OCI-LY1 (cell line): ENCODE measurements at regions not wholly inside any gene's neighbourhood (a gene's known extent, or its start where the extent isn't known, plus 50 kb on each side); places are given as distances from the start of the nearest gene placed in this dataset.

Experiments
- H2AFZ ChIP-seq: fragments of 200-600 bp; sonication (generic), shearing (Covaris generic); 2 replicates; pipeline ENCODE4 v1.6.0; 2014; ENCODE audit warnings: antibody characterized with exemption, mild to moderate bottlenecking, low read length
- H3F3A ChIP-seq: fragments of 200-600 bp; sonication (generic), shearing (Covaris generic); 2 replicates; pipeline ENCODE4 v1.6.0; 2014; ENCODE audit warnings: mild to moderate bottlenecking, antibody characterized with exemption, low read length, moderate library complexity; ENCODE audit not compliant: insufficient read depth
- H3K27ac ChIP-seq: fragments of 200-600 bp; sonication (generic); 2 replicates; pipeline ENCODE4 v1.5.1; 2014; ENCODE audit warnings: low read length, mixed run types, mild to moderate bottlenecking, low read depth; ENCODE audit not compliant: poor library complexity, severe bottlenecking
- H3K27me3 ChIP-seq: fragments of 200-600 bp; sonication (generic); 2 replicates; pipeline ENCODE4 v1.6.0; 2014; ENCODE audit warnings: antibody characterized with exemption, mild to moderate bottlenecking, low read length, moderate library complexity; ENCODE audit not compliant: insufficient read depth
- H3K36me3 ChIP-seq: fragments of 200-600 bp; sonication (generic); 2 replicates; pipeline ENCODE4 v1.6.1; 2014; ENCODE audit warnings: mild to moderate bottlenecking, antibody characterized with exemption, low read length, moderate library complexity, mixed read lengths; ENCODE audit not compliant: insufficient read depth
- H3K4me1 ChIP-seq: fragments of 200-600 bp; sonication (generic); 2 replicates; pipeline ENCODE4 v1.5.1; 2014; ENCODE audit warnings: mild to moderate bottlenecking, low read length, moderate library complexity; ENCODE audit not compliant: insufficient read depth, severe bottlenecking
- H3K4me2 ChIP-seq: fragments of 200-600 bp; sonication (generic), shearing (Covaris generic); 2 replicates; pipeline ENCODE4 v1.6.1; 2014; ENCODE audit warnings: low read length
- H3K4me3 ChIP-seq: fragments of 200-600 bp; sonication (generic); 2 replicates; pipeline ENCODE4 v1.5.1; 2014; ENCODE audit warnings: low read length, low read depth, mild to moderate bottlenecking, mixed read lengths; ENCODE audit not compliant: poor library complexity, severe bottlenecking
- H3K79me2 ChIP-seq: fragments of 200-600 bp; shearing (Covaris generic); 2 replicates; pipeline ENCODE4 v1.6.1; 2016; ENCODE audit warnings: mixed run types, low read length, mixed read lengths; ENCODE audit not compliant: insufficient read depth
- H3K9ac ChIP-seq: fragments of 200-600 bp; sonication (generic), shearing (Covaris generic); 2 replicates; pipeline ENCODE4 v1.6.1; 2014; ENCODE audit warnings: mild to moderate bottlenecking, low read length, mixed read lengths
- H3K9me2 ChIP-seq: fragments of 200-600 bp; sonication (generic), shearing (Covaris generic); 2 replicates; pipeline ENCODE4 v1.6.1; 2014; ENCODE audit warnings: low read depth, mild to moderate bottlenecking, low read length, mixed read lengths
- H3K9me3 ChIP-seq: fragments of 200-600 bp; shearing (Covaris generic); 2 replicates; pipeline ENCODE4 v1.6.1; 2014; ENCODE audit warnings: low read length, mixed read lengths
- H4K20me1 ChIP-seq: fragments of 200-600 bp; sonication (generic), shearing (Covaris generic); 2 replicates; pipeline ENCODE4 v1.6.0; 2016; ENCODE audit warnings: mild to moderate bottlenecking, low read length; ENCODE audit not compliant: insufficient read depth
- CTCF ChIP-seq: fragments of 200-600 bp; sonication (generic), shearing (Covaris generic); IDR thresholded peaks from 2 replicates; pipeline ENCODE4 v1.5.1; 2017; ENCODE audit warnings: mild to moderate bottlenecking, antibody characterized with exemption, low read length, moderate library complexity, mixed read lengths
- EZH2 ChIP-seq: fragments of 200-600 bp; sonication (generic), shearing (Covaris generic); IDR thresholded peaks from 2 replicates; pipeline ENCODE4 v1.8.0; 2017; ENCODE audit warnings: borderline replicate concordance, mixed run types, mild to moderate bottlenecking, antibody characterized with exemption, low read length, moderate library complexity, mixed read lengths

- no peak overlapping the region for H3K4me3 ChIP-seq
- H3F3A ChIP-seq, result no peaks in the 10 kb centered on the region
- no peaks in the 10 kb centered on the region for H3K79me2 ChIP-seq
- no peaks in the 10 kb centered on the region for H3K9me2 ChIP-seq
- no peaks in the 10 kb centered on the region for H3K4me1 ChIP-seq
- no peak overlapping the region for H3K9ac ChIP-seq
- H4K20me1 ChIP-seq, result no peaks in the 10 kb centered on the region
- no peaks in the 10 kb centered on the region for H3K9me3 ChIP-seq
- H3K27ac ChIP-seq, result no peak overlapping the region
- TF ChIP-seq CTCF (no peak), EZH2 (no peak)
- H3K27me3 ChIP-seq, result no peaks in the 10 kb centered on the region
- no peaks in the 10 kb centered on the region for H3K36me3 ChIP-seq
- no peak overlapping the region for H3K4me2 ChIP-seq
- H2AFZ ChIP-seq, result no peak overlapping the region
These were observed 85.1 kb upstream of the CNKSR3 start for GRCh38 chr6:154595538-154595937.

- no peak overlapping the region for H3K4me2 ChIP-seq
- H3K27ac ChIP-seq, result no peak overlapping the region
- H3K9me2 ChIP-seq, result no peaks in the 10 kb centered on the region
- H3K27me3 ChIP-seq, result no peaks in the 10 kb centered on the region
- H4K20me1 ChIP-seq, result no peaks in the 10 kb centered on the region
- no peak overlapping the region for H3K4me3 ChIP-seq
- H3K36me3 ChIP-seq, result no peaks in the 10 kb centered on the region
- no peaks in the 10 kb centered on the region for H3K4me1 ChIP-seq
- no peak overlapping the region for H2AFZ ChIP-seq
- H3K9ac ChIP-seq, result no peak overlapping the region
- no peaks in the 10 kb centered on the region for H3F3A ChIP-seq
- no peaks in the 10 kb centered on the region for H3K9me3 ChIP-seq
- TF ChIP-seq CTCF, result no peak
- no peak for TF ChIP-seq EZH2
- H3K79me2 ChIP-seq, result no peaks in the 10 kb centered on the region
These were observed 85.5 kb upstream of the CNKSR3 start for GRCh38 chr6:154596009-154596408.

- Histone ChIP-seq H3K4me3 (no peak overlapping the region), H3K9me2 (no peaks in the 10 kb centered on the region), H3K9me3 (no peaks in the 10 kb centered on the region), H4K20me1 (no peaks in the 10 kb centered on the region), H3K79me2 (no peaks in the 10 kb centered on the region), H3K4me1 (no peaks in the 10 kb centered on the region), H2AFZ (no peak overlapping the region), H3K9ac (no peak overlapping the region), H3K4me2 (no peak overlapping the region), H3K36me3 (no peaks in the 10 kb centered on the region), H3K27ac (no peak overlapping the region), H3F3A (no peaks in the 10 kb centered on the region), H3K27me3 (no peaks in the 10 kb centered on the region)
- no peak for TF ChIP-seq CTCF
- no peak for TF ChIP-seq EZH2
These were observed 86.2 kb upstream of the CNKSR3 start for GRCh38 chr6:154596701-154597100.
